Osteoblast (primary cell): ENCODE measurements at regions not wholly inside any gene's neighbourhood (a gene's known extent, or its start where the extent isn't known, plus 50 kb on each side); places are given as distances from the start of the nearest gene placed in this dataset.

ENCODE experiments used
- DNase-seq: peaks from one replicate; pipeline ENCODE4 v3.0.0; 2011; ENCODE audit warnings: low spot score, mixed read lengths; ENCODE audit not compliant: insufficient read length; ENCODE audit errors: missing footprints
- H2AFZ ChIP-seq: 2 replicates; pipeline ENCODE4 v1.6.0; 2011; ENCODE audit warnings: mild to moderate bottlenecking, low read length
- H3K27ac ChIP-seq: 2 replicates; pipeline ENCODE4 v1.5.1; 2011; ENCODE audit warnings: mild to moderate bottlenecking, low read depth, low read length, moderate library complexity
- H3K27me3 ChIP-seq: 2 replicates; pipeline ENCODE4 v1.6.0; 2012; ENCODE audit warnings: mild to moderate bottlenecking, control low read depth, inconsistent platforms, low read length, moderate library complexity; ENCODE audit not compliant: insufficient read depth
- H3K36me3 ChIP-seq: 2 replicates; pipeline ENCODE4 v1.5.1; 2011; ENCODE audit warnings: mild to moderate bottlenecking, low read length, control low read depth, moderate library complexity; ENCODE audit not compliant: insufficient read depth
- H3K4me1 ChIP-seq: 2 replicates; pipeline ENCODE4 v1.5.1; 2011; ENCODE audit warnings: mild to moderate bottlenecking, low read length, control low read depth, moderate library complexity; ENCODE audit not compliant: insufficient read depth
- H3K4me2 ChIP-seq: 2 replicates; pipeline ENCODE4 v1.6.0; 2011; ENCODE audit warnings: mild to moderate bottlenecking, low read length; ENCODE audit not compliant: insufficient read depth
- H3K4me3 ChIP-seq: fragments of 200-600 bp; sonication (generic); 3 replicates; pipeline ENCODE4 v1.5.1; 2012; ENCODE audit warnings: mild to moderate bottlenecking, low read length, inconsistent platforms; ENCODE audit not compliant: insufficient read depth
- H3K79me2 ChIP-seq: 2 replicates; pipeline ENCODE4 v1.6.0; 2012; ENCODE audit warnings: mild to moderate bottlenecking, low read length, control low read depth, inconsistent platforms; ENCODE audit not compliant: insufficient read depth
- H3K9me3 ChIP-seq: 2 replicates; pipeline ENCODE4 v1.5.1; 2011; ENCODE audit warnings: low read depth, low read length, control low read depth
- H4K20me1 ChIP-seq: 2 replicates; pipeline ENCODE4 v1.6.0; 2012; ENCODE audit warnings: mild to moderate bottlenecking, low read length, control low read depth; ENCODE audit not compliant: insufficient read depth
- TF ChIP-seq, protein P1 (sequence below): IDR thresholded peaks from 2 replicates; pipeline ENCODE4 v1.5.1; 2011; ENCODE audit warnings: mild to moderate bottlenecking, low read depth, low read length, moderate library complexity; ENCODE audit errors: extremely low read depth

DNA sequence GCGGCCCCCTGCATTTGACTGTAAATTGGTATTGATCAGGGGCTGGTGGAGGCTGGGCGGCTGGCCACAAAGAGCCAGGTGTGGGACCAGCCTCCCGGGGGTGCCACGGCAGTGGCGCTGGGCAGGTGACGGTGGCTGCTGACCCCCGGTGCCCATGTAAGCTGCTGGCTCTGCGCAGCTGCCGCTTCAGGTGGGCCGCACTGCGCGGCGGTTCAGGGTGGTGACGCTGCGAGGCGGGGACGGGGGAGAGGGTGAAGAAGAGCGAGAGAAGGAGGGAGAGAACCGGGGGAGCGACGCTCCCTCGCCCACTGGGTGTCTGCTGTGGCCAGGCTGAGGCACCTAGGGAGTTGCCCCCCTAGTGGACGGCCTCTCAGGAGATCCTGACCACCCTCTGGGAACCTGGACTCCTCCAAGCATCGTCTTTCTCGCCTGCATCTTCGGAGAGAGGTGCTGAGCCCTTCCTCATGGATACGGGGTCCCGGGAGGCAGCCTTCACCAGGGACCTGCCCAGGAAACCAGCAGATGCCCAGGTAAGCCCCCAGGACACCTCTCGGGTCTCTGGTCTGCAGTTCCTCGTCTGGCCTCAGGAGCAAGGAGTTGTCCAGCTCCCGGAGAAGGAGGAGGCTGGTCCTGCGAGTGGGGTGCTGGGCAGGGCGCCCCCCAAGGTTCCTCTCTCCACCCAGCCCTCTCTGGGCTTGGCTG lies 77.5 kb upstream of the GATA5 start:
- Histone ChIP-seq H3K9me3 (no peaks in the 10 kb centered on the region), H3K4me2 (no peak overlapping the region), H3K4me3 (no peak overlapping the region), H2AFZ (no peak overlapping the region), H3K27ac (no peak overlapping the region), H3K79me2 (no peaks in the 10 kb centered on the region), H3K36me3 (no peaks in the 10 kb centered on the region), H3K4me1 (no peaks in the 10 kb centered on the region), H3K27me3 (peaks cover 70% of the 10 kb centered on the region), H4K20me1 (no peaks in the 10 kb centered on the region)
- no peak for DNase-seq
- TF ChIP-seq, protein P1, sequence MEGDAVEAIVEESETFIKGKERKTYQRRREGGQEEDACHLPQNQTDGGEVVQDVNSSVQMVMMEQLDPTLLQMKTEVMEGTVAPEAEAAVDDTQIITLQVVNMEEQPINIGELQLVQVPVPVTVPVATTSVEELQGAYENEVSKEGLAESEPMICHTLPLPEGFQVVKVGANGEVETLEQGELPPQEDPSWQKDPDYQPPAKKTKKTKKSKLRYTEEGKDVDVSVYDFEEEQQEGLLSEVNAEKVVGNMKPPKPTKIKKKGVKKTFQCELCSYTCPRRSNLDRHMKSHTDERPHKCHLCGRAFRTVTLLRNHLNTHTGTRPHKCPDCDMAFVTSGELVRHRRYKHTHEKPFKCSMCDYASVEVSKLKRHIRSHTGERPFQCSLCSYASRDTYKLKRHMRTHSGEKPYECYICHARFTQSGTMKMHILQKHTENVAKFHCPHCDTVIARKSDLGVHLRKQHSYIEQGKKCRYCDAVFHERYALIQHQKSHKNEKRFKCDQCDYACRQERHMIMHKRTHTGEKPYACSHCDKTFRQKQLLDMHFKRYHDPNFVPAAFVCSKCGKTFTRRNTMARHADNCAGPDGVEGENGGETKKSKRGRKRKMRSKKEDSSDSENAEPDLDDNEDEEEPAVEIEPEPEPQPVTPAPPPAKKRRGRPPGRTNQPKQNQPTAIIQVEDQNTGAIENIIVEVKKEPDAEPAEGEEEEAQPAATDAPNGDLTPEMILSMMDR = no peak

DNA sequence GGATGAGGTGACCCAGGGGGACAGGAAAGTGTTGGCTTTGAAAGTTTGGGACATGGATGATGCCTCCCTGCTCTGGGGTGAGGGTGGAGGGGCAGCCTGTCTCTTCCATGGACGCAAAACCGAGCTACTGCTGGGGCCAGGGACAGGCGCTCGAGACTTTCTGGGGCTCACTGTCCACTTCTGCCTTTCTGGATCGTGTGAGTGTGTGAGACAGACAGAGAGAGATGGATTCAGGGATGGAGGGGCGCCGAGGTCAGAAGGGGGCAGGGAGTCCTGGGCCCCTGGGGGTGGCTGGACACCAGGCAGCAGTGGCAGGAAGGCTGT lies 78.0 kb upstream of the GATA5 start:
- Histone ChIP-seq H4K20me1 (no peaks in the 10 kb centered on the region), H3K4me3 (no peak overlapping the region), H3K4me1 (no peaks in the 10 kb centered on the region), H3K79me2 (no peaks in the 10 kb centered on the region), H3K36me3 (no peaks in the 10 kb centered on the region), H3K27me3 (peaks cover 73% of the 10 kb centered on the region), H2AFZ (no peak overlapping the region), H3K27ac (no peak overlapping the region), H3K9me3 (no peaks in the 10 kb centered on the region), H3K4me2 (no peak overlapping the region)
- no peak for DNase-seq
- TF ChIP-seq, protein P1 = no peak

DNA sequence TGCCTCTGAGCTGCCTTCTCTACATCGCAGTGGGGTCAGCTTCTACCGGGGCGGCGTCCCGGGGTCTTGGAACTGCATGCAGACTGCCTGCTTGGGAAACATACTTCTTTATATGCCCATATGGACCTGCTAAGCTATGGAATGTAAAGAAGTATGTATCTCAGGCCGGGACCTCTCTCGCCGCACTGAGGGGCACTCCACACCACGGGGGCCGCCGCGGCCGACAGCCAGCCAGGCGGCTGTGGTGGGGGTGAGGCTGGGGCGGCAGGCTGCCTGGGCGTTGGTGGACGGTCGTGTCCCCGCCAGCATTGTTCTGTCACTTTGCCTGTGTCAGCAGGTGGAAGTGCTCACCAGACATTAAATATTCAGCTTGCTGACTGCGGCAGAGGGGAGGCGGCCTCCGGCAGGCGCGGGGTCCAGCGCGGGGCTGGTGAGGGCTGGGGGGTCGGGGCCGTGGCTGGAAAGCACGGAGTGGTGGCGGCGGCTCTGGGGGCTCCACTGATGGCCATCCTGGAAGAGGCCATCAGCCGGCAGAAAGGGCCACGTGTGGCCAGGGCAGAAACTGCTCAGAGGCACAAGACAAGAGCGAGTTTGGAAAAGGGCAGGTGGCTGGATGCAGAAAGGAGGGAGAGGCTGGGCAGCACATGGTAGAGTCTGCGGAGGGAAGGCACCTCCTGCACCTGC lies 78.6 kb upstream of the GATA5 start:
- Histone ChIP-seq H3K27ac (no peak overlapping the region), H3K27me3 (peaks cover 70% of the 10 kb centered on the region), H3K79me2 (no peaks in the 10 kb centered on the region), H3K36me3 (no peaks in the 10 kb centered on the region), H4K20me1 (no peaks in the 10 kb centered on the region), H2AFZ (no peak overlapping the region), H3K4me2 (no peak overlapping the region), H3K4me3 (no peak overlapping the region), H3K9me3 (no peaks in the 10 kb centered on the region), H3K4me1 (no peaks in the 10 kb centered on the region)
- TF ChIP-seq, protein P1 = no peak
- DNase-seq = no peak

DNA sequence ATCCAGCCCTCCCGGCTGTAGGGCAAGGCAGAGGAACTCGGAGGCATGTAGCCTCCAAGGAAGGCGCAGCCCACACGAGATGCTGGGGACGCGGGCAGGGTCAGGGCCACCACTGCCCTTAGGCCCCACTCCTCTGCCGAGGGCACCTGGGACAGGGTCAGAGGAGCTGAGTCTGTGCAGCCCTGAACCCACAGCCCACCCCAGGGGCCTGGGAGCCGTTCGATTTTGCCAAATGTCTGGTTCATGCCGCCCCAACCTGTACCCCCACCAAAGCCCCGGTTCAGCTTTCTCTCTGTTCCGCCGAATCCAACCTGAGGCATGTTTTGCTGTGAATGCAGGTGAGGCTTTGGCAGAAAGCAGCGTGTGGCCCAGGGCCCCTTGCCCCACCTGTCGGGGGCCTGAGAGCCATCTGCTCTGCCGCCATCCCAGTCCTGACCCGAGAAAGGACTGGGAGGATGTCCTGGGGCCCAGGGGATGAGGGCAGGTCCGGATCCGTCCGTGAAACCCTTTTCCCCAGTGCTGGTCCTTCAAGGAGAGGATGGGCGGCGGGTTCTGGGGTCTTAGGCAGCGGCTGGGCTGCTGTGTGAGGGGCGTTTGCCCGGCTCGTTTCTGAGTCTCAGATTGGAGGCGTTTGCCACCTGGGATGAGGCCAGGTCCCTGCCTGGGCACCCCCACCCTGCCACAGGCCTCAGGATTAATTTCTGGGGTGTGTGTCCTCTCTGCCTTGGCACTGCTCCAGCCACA lies 79.3 kb upstream of the GATA5 start:
- TF ChIP-seq, protein P1 = no peak
- H3K79me2 ChIP-seq = no peaks in the 10 kb centered on the region
- no peak overlapping the region for H3K4me2 ChIP-seq
- no peaks in the 10 kb centered on the region for H3K9me3 ChIP-seq
- no peak overlapping the region for H3K27ac ChIP-seq
- peaks cover 64% of the 10 kb centered on the region for H3K27me3 ChIP-seq
- DNase-seq = no peak
- no peak overlapping the region for H2AFZ ChIP-seq
- no peaks in the 10 kb centered on the region for H4K20me1 ChIP-seq
- H3K4me1 ChIP-seq = no peaks in the 10 kb centered on the region
- H3K4me3 ChIP-seq = no peak overlapping the region
- H3K36me3 ChIP-seq = no peaks in the 10 kb centered on the region
